Vagina (tissue), 2 donors: ENCODE measurements at regions not wholly inside any gene's neighbourhood (a gene's known extent, or its start where the extent isn't known, plus 50 kb on each side); places are given as distances from the start of the nearest gene placed in this dataset.

Experiments
- DNase-seq, 2 donors: peaks; one replicate each; pipeline ENCODE4 v3.0.0-alpha.2; 2017; ENCODE audit errors: extremely low spot score in 2 of 2
- H3K27ac ChIP-seq: fragments of 200-600 bp; sonication (generic); one replicate; pipeline ENCODE4 v1.5.1; 2019
- H3K27me3 ChIP-seq: fragments of 200-600 bp; sonication (generic); one replicate; pipeline ENCODE4 v1.5.1; 2019
- H3K36me3 ChIP-seq, 2 donors: fragments of 200-600 bp; sonication (generic); one replicate each; pipeline ENCODE4 v1.5.1; 2017 to 2019
- H3K4me1 ChIP-seq: fragments of 200-600 bp; sonication (generic); one replicate; pipeline ENCODE4 v1.5.1; 2019
- H3K4me3 ChIP-seq, 2 donors: fragments of 200-600 bp; sonication (generic); 1 replicate in 1 of 2; 2 replicates in 1 of 2; pipeline ENCODE4 v1.5.1; 2016 to 2019
- H3K9me3 ChIP-seq: fragments of 200-600 bp; sonication (generic); one replicate; pipeline ENCODE4 v1.5.1; 2019
- CTCF ChIP-seq, 3 experiments: fragments of 450-650 bp in 2 of 3; fragments of 200-600 bp in 1 of 3; sonication (generic) in 1 of 3; IDR thresholded peaks; one replicate each; pipeline ENCODE4 v1.5.1; 2017 to 2019; ENCODE audit warnings: antibody characterized with exemption in 3 of 3, mild to moderate bottlenecking in 2 of 3, moderate library complexity in 2 of 3
- POLR2A ChIP-seq, 2 donors: fragments of 450-650 bp; IDR thresholded peaks; one replicate each; pipeline ENCODE4 v1.6.1; 2017; ENCODE audit warnings: antibody characterized with exemption in 2 of 2, mild to moderate bottlenecking in 2 of 2, moderate library complexity in 2 of 2
- POLR2AphosphoS5 ChIP-seq, 2 donors: sonication (generic); formaldehyde crosslinking; IDR thresholded peaks; one replicate each; pipeline ENCODE4 v1.9.0; 2017; ENCODE audit warnings: antibody characterized with exemption in 2 of 2, mild to moderate bottlenecking in 2 of 2, low read depth in 1 of 2; ENCODE audit not compliant: insufficient read depth in 1 of 2
- intact Hi-C: fragments of 100-400 bp; cut with DNase I; formaldehyde crosslinking; loops from one replicate; pipeline ENCODE4 v1.15.1; 2023

GRCh38 chr18:25595274-25596060 lies 243.5 kb upstream of the ZNF521 start:
- no peak overlapping the region for H3K4me3 ChIP-seq
- DNase-seq = no peak
- intact Hi-C loops = no loop called here
- H3K9me3 ChIP-seq = no peaks in the 10 kb centered on the region
- no peak overlapping the region for H3K27ac ChIP-seq
- TF ChIP-seq POLR2AphosphoS5 (IDR thresholded peaks at IDR 0.05; ENCODE audit: insufficient read depth in 1 of 2, low read depth in 1 of 2) = no peak
- no peaks in the 10 kb centered on the region for H3K4me1 ChIP-seq
- H3K36me3 ChIP-seq = no peaks in the 10 kb centered on the region
- H3K27me3 ChIP-seq = no peaks in the 10 kb centered on the region

- no peak overlapping the region for H3K27ac ChIP-seq
- no peak overlapping the region for H3K4me3 ChIP-seq
- no peaks in the 10 kb centered on the region for H3K9me3 ChIP-seq
- DNase-seq = no peak
- H3K4me1 ChIP-seq = no peaks in the 10 kb centered on the region
- H3K36me3 ChIP-seq = no peaks in the 10 kb centered on the region
- intact Hi-C loops = no loop called here
- TF ChIP-seq POLR2A (IDR thresholded peaks at IDR 0.05) (no peak), POLR2AphosphoS5 (IDR thresholded peaks at IDR 0.05; ENCODE audit: insufficient read depth in 1 of 2, low read depth in 1 of 2) (no peak), CTCF (IDR thresholded peaks at IDR 0.05) (no peak)
- H3K27me3 ChIP-seq = no peaks in the 10 kb centered on the region
Measured at GRCh38 chr18:25594351-25594750, 242.4 kb upstream of the ZNF521 start.

GRCh38 chr18:25592804-25593360 lies 240.9 kb upstream of the ZNF521 start:
- H3K4me3 ChIP-seq = no peak overlapping the region
- H3K4me1 ChIP-seq = no peaks in the 10 kb centered on the region
- H3K27ac ChIP-seq = no peak overlapping the region
- intact Hi-C loops = no loop called here
- no peak for TF ChIP-seq POLR2AphosphoS5 (IDR thresholded peaks at IDR 0.05; ENCODE audit: insufficient read depth in 1 of 2, low read depth in 1 of 2)
- TF ChIP-seq CTCF (IDR thresholded peaks at IDR 0.05) = no peak
- no peak for TF ChIP-seq POLR2A (IDR thresholded peaks at IDR 0.05)
- H3K9me3 ChIP-seq = no peaks in the 10 kb centered on the region
- no peaks in the 10 kb centered on the region for H3K36me3 ChIP-seq
- H3K27me3 ChIP-seq = no peaks in the 10 kb centered on the region
- no peak for DNase-seq

- TF ChIP-seq POLR2AphosphoS5 (IDR thresholded peaks at IDR 0.05; ENCODE audit: insufficient read depth in 1 of 2, low read depth in 1 of 2) = no peak
- no peak for TF ChIP-seq POLR2A (IDR thresholded peaks at IDR 0.05)
- no peak for TF ChIP-seq CTCF (IDR thresholded peaks at IDR 0.05)
- intact Hi-C loops = no loop called here
- no peak overlapping the region for H3K4me3 ChIP-seq
- H3K27me3 ChIP-seq = no peaks in the 10 kb centered on the region
- DNase-seq = no peak
- no peaks in the 10 kb centered on the region for H3K36me3 ChIP-seq
- no peaks in the 10 kb centered on the region for H3K4me1 ChIP-seq
- H3K27ac ChIP-seq = no peak overlapping the region
- no peaks in the 10 kb centered on the region for H3K9me3 ChIP-seq
Measured at GRCh38 chr18:25590456-25590855, 238.5 kb upstream of the ZNF521 start.

GRCh38 chr18:25587545-25587944 lies 235.6 kb upstream of the ZNF521 start:
- H3K27ac ChIP-seq = no peak overlapping the region
- intact Hi-C loops = no loop called here
- H3K4me3 ChIP-seq = no peak overlapping the region
- no peak for DNase-seq
- no peaks in the 10 kb centered on the region for H3K4me1 ChIP-seq
- no peaks in the 10 kb centered on the region for H3K9me3 ChIP-seq
- H3K27me3 ChIP-seq = no peaks in the 10 kb centered on the region
- no peaks in the 10 kb centered on the region for H3K36me3 ChIP-seq
- TF ChIP-seq POLR2AphosphoS5 (IDR thresholded peaks at IDR 0.05; ENCODE audit: insufficient read depth in 1 of 2, low read depth in 1 of 2) = no peak
- TF ChIP-seq POLR2A (IDR thresholded peaks at IDR 0.05) = no peak
- no peak for TF ChIP-seq CTCF (IDR thresholded peaks at IDR 0.05)
